ENCODE measurements at regions not wholly inside any gene's neighbourhood (a gene's known extent, or its start where the extent isn't known, plus 50 kb on each side); places are given as distances from the start of the nearest gene placed in this dataset.
"Not testable (repeated sequence)": the region's sequence is repeated elsewhere in the genome, so short reads cannot be mapped to it uniquely, and the experiment has no call there.

DNA sequence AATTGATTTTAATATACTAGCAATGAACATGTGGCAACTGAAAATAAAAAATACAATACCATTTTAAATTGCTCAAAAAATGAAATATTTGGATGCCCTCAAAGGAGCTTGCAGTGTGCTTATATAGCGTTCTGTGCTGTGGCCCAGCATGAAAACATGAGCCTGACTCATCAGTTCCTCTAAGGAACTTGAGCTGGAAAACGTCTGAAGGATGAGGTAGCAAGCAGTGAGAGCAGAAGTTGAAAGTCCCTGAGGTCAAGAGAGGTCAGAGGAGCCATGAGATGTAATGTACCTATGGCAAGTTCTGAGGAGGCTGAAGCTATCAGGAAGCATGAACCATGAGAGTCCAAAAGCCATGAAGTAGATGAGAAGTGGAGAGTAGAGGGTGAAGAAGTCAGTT, 59.7 kb downstream of the HMGB3 start:
- no peak for DNase-seq (ENCODE audit: low read depth in 3 of 3, low spot score in 2 of 3)

DNA sequence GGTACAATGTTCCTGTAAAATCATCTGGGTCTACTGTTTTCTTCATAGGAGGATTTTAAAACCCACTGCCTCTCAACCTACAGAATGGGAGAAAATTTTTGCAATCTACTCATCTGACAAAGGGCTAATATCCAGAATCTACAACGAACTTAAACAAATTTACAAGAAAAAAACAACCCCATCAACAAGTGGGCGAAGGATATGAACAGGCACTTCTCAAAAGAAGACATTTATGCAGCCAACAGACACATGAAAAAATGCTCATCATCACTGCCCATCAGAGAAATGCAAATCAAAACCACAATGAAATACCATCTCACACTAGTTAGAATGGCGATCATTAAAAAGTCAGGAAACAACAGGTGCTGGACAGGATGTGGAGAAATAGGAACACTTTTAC, 83.2 kb downstream of the HMGB3 start:
- DNase-seq (ENCODE audit: low read depth in 3 of 3, low spot score in 2 of 3): not testable (repeated sequence)

DNA sequence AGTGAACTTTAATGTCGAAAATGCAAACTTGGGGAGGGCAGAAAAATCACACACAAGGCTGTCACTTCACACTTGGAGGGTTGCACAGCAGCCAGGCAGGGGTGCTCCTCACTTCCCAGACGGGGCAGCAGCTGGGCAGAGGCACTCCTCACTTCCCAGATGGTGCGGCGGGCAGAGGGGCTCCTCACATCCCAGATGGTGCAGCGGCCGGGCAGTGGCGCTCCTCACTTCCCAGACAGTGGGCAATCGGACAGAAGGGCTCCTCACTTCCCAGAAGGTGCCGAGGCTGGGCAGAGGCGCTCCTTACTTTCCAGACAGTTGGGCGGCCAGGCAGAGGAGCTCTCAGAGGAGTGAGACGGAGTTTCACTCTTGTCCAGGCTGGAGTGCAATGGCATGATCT, 90.6 kb downstream of the HMGB3 start:
- no peak for DNase-seq (ENCODE audit: low read depth in 3 of 3, low spot score in 2 of 3)

DNA sequence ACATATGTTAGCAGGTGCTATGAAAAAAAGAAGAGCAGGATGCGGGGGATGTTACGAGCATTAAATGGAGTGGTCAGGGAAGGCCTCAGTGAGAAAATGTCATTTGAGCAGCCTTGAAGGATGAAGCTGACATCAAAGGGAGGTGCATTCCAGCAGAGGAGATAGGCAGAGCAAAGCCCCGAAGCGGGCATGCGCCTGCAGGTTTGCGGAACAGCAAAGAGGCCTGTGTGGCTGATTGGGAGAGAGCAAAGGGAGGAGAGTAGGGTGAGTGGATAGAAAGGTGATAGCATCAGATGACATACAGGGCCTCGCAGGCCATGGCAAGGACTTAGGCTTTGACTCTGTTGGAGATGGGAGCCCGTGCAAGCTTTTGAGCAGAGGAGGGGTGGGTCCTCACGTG, 95.4 kb upstream of the GPR50 start:
- DNase-seq (ENCODE audit: low read depth in 3 of 3, low spot score in 2 of 3): no peak

DNA sequence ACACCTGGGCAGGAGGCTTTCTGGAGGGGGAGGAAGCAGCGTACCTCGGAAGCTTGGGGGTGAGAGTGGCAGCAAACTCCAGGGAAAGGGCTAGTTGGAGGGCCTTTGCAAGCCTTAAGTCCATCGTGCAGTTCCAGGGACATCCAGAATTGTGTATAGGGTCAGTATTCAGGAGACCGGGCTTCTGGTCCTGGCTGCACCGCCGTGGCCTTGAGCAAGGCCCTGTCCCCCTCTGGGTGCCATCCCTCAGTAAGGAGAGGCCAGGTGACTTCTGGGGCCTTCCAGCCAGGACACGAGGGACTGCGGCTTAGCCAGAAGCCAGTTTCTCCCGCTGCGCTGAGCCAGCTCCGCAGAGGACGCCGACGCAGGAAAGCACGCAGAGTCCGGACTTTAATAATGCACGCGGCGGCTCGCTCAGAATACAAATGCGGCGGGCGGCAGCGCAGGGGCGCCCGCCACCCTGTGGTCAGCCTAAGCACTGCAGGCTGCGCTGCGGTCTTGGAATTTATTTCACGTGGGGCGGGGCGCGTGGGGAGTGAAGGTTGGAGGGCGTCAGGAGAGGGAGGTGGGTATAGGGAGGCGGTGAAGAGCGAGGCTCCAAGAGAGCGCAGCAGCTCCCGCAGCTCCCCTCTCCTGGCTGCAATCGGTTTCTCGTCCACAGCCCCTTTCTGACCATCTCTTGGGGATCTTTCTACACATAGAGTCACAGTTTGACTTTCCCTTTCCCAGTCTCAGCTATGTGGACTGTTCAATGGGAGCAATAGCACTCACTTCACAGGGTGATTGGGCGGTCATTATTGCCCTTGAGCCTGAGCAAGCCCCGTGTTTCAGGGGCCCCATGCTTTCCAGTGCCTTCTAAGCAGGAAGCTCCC, 94.1 kb upstream of the GPR50 start:
- peak; percentile 18 to 29 (median 23) for DNase-seq (ENCODE audit: low read depth in 3 of 3, low spot score in 2 of 3)

DNA sequence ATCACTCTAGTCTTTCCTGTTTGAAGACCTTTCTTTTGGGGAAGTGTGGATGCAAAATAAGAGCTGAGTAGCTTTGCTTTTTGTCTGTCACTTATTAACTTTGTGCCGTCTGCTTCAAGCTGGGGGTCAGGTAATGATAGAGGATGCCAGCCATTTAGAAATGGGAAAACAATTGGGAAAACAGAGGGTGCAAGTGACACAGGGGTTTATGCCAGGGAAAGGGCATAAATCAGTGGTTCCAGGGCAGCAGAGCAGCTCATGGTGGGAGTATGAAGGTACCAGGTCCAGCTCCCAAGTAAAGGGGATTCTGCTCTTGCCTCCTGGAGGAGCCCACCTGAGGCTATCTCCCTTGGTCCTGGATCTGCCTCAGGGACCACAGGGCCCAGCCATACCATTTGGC, 91.9 kb upstream of the GPR50 start:
- no peak for DNase-seq (ENCODE audit: low read depth in 3 of 3, low spot score in 2 of 3)

DNA sequence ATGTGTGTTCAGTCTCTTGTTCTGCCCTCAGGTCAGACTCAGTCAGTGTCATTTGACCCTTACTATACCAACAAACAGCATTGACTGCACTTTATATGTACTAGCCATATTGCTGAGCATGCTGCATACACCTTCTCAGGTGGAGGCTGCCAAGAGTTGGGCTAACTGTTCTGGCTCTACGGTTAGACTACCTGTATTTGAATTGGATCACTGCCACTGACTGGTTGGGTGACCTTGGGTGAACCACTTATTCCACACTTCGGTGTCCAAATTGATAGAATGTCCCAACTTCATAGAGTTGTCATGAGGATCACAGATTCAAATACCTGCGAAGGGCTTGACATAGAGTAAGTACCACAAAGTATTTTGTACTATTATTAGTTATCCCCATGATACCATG, 91.2 kb upstream of the GPR50 start:
- DNase-seq (ENCODE audit: low read depth in 3 of 3, low spot score in 2 of 3): no peak

DNA sequence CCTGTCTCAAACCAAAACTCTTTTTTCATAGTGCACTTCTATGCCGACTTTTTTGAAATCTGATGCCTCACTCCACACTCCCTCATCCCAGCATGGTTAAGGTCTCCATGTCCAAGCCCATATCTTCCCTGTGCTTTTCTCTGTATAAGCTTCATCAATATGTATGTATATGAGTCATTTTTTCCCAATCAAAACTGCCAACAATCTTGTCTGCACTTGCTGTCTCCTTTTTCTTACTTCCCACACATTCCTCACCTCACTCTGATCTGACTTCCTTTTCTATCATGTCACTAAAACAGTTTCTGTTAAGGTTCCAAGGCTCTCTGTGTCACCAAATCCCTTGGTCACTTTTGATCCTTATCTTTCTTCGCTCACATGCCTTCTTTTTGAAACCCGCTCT, 88.2 kb upstream of the GPR50 start:
- no peak for DNase-seq (ENCODE audit: low read depth in 3 of 3, low spot score in 2 of 3)

DNA sequence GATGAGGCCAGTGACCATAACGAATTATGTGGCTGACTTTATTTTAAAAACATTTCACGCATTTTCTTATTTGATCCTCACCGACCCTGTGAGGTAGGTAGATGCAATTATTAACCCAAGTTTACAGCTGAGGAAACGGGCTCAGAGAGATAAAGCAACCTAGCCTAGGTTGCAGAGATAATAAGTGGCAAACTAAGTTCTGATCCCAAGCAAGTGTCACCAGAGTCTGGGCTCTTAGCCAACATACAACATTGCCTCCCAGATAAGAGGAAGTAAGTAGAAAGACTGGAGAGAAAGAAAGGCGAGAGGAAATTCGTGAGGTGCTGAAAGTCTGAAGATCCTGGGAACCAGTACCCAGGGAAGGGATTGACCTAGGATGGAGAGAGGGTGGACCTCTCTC, 77.4 kb upstream of the GPR50 start:
- DNase-seq (ENCODE audit: low read depth in 3 of 3, low spot score in 2 of 3): no peak

DNA sequence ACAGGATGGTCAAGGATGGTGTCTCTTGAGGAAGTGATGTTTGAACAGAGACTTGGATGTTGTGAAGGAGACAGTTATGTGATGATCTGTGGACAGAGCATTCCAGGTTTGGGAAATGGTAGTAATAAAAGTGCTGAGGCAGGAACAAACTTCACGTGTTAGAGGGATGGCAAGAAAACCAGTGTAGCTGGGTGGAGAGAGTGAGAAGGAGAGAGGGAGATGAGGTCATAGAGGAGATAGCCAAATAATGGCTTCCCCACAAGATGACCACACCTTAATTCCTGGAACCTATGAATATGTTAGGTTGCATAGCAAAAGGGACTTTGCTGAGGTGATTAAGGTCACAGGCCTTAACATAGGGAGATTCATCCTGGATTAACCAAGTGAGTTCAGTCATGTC, 75.6 kb upstream of the GPR50 start:
- no peak for DNase-seq (ENCODE audit: low read depth in 3 of 3, low spot score in 2 of 3)

DNA sequence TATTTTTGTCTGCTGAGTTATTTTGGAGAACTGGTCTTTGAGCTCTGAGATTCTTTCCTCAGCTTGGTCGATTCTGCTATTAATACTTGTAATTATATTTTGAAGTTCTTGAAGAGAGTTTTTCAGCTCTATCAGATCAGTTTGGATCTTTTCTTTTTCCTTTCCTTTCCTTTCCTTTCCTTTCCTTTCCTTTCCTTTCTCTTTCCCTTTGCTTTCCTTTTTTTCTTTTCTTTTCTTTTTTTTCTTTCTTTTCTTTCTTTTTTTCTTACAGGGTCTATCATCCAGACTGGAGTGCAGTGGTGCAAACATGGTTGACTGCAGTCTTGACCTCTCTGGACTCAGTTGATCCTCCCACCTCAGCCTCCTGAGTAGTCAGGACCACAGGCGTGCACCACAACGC, 63.2 kb upstream of the GPR50 start:
- not testable (repeated sequence) for DNase-seq (ENCODE audit: low read depth in 3 of 3, low spot score in 2 of 3)
